Stimulated activated effector memory CD8-positive, alpha-beta T cell treated with anti-CD3 and anti-CD28 coated beads, Interleukin-12 subunit alpha, Interleukin-12 subunit beta, amount 100 ng/mL, for 72 hours (primary cell): ENCODE measurements at regions not wholly inside any gene's neighbourhood (a gene's known extent, or its start where the extent isn't known, plus 50 kb on each side); places are given as distances from the start of the nearest gene placed in this dataset.
A peak's percentile ranks its signal among the peaks of the same experiment; 100 is the strongest.

ENCODE experiments used
- ATAC-seq: fragments of 150-1000 bp; cut with Tn5 transposase; 2 replicates; pipeline ENCODE4 v1.10.0; 2021
- DNase-seq, 2 donors: peaks; one replicate each; pipeline ENCODE4 v3.0.0; 2021 to 2022; ENCODE audit warnings: low spot score in 2 of 2
- H3K27ac Mint-ChIP-seq: one replicate; pipeline ENCODE4 v1.8.0; 2022; ENCODE audit warnings: mild to moderate bottlenecking, mixed read lengths
- H3K36me3 Mint-ChIP-seq: one replicate; pipeline ENCODE4 v1.8.0; 2022; ENCODE audit warnings: mild to moderate bottlenecking, mixed read lengths
- H3K4me1 Mint-ChIP-seq: one replicate; pipeline ENCODE4 v1.8.0; 2022; ENCODE audit warnings: mixed read lengths
- H3K4me3 Mint-ChIP-seq: one replicate; pipeline ENCODE4 v1.8.0; 2022; ENCODE audit warnings: mild to moderate bottlenecking, mixed read lengths
- H3K9me3 Mint-ChIP-seq: one replicate; pipeline ENCODE4 v1.8.0; 2022; ENCODE audit warnings: mixed read lengths

DNA sequence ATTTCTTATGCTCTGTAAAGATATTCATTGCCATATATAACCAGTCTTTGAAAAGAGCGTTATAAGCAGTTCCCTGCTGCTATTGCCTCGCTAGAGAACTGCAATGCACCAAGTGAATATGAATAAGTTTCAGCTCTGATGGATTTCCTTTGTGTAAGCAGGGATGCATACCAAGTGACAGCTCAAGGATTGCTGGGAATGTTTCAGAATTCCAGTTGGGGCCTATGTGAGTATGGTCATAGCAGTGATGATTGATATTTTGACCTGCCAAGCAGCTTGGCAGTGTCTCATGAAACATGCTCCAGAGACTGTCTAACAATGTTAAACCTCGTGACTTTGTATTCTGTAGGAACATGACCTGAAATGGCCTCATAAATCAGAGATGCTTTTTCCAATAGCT is 312.6 kb downstream of the C11orf87 start:
- H3K4me3 Mint-ChIP-seq, result no peak overlapping the region
- H3K9me3 Mint-ChIP-seq, result no peaks in the 10 kb centered on the region
- no peak for DNase-seq
- no peak overlapping the region for H3K27ac Mint-ChIP-seq
- no peaks in the 10 kb centered on the region for H3K36me3 Mint-ChIP-seq
- no peak for ATAC-seq
- H3K4me1 Mint-ChIP-seq, result no peaks in the 10 kb centered on the region

DNA sequence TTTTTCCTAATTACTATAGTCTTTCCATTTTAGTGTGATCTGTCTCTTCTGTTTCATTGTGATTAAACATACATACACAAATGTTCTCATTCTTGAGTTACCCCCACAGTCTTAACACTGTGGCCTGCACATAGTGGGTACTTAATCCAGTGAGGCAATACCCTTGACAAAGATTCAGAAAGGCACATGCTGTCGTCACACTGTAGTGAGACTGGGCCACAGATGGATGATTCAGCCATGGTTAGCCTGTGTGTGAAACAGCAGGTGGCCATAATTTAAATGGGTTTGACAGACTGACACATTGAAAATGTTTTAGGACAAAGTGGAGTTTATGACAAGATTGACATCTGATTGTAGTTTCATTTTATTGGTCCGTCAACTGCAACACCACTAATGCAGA is 313.1 kb downstream of the C11orf87 start:
- no peak for ATAC-seq
- no peaks in the 10 kb centered on the region for H3K36me3 Mint-ChIP-seq
- DNase-seq, result no peak
- H3K4me3 Mint-ChIP-seq, result no peak overlapping the region
- no peaks in the 10 kb centered on the region for H3K4me1 Mint-ChIP-seq
- no peak overlapping the region for H3K27ac Mint-ChIP-seq
- H3K9me3 Mint-ChIP-seq, result no peaks in the 10 kb centered on the region

DNA sequence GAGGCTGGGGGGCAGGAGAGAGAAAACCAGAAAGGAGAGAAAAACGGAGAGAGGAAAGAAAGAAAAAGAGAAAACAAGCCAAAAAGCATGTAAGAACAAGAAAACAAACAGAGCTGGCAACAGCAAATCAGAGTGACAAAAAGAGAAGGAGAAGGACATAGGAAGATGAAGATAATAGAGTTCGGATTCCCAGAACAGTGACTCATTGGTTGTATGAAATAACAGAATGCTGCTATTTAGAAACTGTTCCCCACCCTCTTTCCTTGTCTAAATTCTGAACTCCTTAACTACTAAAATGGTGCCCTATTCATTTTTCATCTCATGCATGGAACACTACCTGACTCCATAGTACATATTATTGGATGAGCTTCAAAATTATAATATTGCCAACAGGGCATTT is 317.4 kb downstream of the C11orf87 start:
- Mint-ChIP-seq H3K36me3 (no peaks in the 10 kb centered on the region), H3K9me3 (no peaks in the 10 kb centered on the region), H3K4me1 (no peaks in the 10 kb centered on the region), H3K27ac (no peak overlapping the region), H3K4me3 (no peak overlapping the region)
- no peak for DNase-seq
- ATAC-seq, result no peak

DNA sequence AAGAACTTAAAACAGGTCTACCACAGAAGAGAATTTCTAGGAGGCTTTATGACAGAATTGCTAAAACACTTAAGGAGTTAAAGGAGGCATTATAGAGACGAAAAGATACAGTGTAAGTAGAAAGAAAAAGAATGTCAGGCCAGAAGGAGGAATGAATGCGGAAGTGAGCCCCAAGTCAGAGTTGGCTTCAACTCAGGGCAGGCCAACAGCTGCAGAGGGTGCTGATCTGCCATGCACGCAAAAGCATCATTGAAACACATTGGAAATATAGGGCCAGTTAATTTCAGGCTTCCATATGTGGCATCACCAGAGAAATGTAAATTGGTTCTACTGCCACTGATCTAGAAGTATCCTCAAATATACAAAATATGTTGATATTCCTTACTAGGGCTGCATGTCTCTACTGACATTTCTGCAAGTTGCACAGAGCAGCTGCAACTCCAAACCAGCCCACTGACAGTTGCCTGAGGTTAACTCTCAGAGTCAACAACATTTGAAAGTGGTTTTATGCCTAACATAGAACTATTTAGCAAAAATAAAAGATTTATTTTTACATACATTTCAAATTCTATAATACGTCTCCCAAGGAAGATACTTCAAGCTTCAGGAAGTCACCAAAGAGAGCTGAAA is 324.1 kb downstream of the C11orf87 start:
- no peak for ATAC-seq
- no peak overlapping the region for H3K4me3 Mint-ChIP-seq

DNA sequence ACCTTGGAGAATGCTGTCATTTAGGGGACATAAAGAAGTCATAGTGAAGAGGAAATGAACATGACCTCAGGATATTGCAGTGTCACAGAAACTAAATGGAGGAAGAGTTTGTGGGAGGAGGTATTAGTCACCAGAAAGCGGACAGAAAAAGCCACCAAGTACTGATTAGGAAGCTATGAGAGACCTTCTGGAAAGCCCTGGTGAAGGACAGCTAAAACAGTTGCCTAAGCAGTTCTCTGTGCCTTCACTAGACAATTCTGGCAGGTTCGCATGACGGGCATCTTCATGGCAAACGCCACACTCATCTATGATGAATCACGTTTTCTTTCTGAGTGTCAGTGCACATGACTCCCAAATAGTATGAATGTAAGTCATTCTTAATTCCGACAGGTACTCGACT is 325.8 kb downstream of the C11orf87 start:
- ATAC-seq (peak; percentile 24), DNase-seq (no peak)
- H3K9me3 Mint-ChIP-seq, result no peaks in the 10 kb centered on the region
- no peaks in the 10 kb centered on the region for H3K36me3 Mint-ChIP-seq
- H3K27ac Mint-ChIP-seq, result no peak overlapping the region
- H3K4me1 Mint-ChIP-seq, result no peaks in the 10 kb centered on the region
- no peak overlapping the region for H3K4me3 Mint-ChIP-seq

More for the DNA sequence above, 324.1 kb downstream of the C11orf87 start:
- no peak overlapping the region for H3K27ac Mint-ChIP-seq
- no peaks in the 10 kb centered on the region for H3K36me3 Mint-ChIP-seq
- no peaks in the 10 kb centered on the region for H3K9me3 Mint-ChIP-seq
- no peak for DNase-seq
- H3K4me1 Mint-ChIP-seq, result no peaks in the 10 kb centered on the region

DNA sequence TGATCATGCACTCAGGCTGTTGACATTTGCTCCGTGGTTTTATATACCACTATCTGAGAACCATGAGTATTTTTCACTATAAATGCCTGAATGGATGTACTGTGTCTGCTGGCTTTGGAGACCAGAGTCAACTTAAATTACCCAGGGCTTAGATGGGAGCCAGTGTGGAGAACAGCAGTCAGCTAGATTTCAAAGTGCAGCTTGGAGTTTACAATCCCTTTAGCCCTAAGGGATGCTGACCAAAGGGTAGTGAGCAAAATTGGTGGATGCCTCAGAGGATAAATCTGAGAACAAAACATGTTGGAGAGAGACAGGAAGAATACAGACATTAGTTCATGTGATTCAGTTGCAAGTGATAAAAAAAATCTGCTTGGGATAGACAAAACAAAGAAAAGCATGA is 327.5 kb downstream of the C11orf87 start:
- DNase-seq (no peak), ATAC-seq (no peak)
- Mint-ChIP-seq H3K9me3 (no peaks in the 10 kb centered on the region), H3K4me1 (no peaks in the 10 kb centered on the region), H3K27ac (no peak overlapping the region), H3K4me3 (no peak overlapping the region), H3K36me3 (no peaks in the 10 kb centered on the region)

DNA sequence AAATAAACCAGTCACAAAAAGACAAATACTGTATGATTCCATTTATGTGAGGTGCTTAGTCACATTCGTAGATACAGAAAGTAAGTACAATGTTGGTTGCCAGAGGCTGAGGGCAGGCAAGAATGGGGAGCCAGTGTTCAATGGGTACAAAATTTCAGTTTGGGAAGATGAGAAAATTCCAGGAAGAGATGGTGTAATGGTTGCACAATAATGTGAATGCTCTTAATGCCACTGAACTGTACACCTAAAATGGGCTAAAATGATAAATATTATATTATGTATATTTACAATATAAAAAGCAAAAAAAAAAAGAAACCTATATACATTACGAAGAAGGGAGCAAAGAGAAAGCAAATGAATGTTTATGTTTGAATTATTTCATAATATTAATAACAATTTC is 329.0 kb downstream of the C11orf87 start:
- H3K27ac Mint-ChIP-seq, result no peak overlapping the region
- H3K36me3 Mint-ChIP-seq, result no peaks in the 10 kb centered on the region
- H3K9me3 Mint-ChIP-seq, result no peaks in the 10 kb centered on the region
- H3K4me1 Mint-ChIP-seq, result no peaks in the 10 kb centered on the region
- no peak overlapping the region for H3K4me3 Mint-ChIP-seq
- DNase-seq, result no peak
- ATAC-seq, result no peak

DNA sequence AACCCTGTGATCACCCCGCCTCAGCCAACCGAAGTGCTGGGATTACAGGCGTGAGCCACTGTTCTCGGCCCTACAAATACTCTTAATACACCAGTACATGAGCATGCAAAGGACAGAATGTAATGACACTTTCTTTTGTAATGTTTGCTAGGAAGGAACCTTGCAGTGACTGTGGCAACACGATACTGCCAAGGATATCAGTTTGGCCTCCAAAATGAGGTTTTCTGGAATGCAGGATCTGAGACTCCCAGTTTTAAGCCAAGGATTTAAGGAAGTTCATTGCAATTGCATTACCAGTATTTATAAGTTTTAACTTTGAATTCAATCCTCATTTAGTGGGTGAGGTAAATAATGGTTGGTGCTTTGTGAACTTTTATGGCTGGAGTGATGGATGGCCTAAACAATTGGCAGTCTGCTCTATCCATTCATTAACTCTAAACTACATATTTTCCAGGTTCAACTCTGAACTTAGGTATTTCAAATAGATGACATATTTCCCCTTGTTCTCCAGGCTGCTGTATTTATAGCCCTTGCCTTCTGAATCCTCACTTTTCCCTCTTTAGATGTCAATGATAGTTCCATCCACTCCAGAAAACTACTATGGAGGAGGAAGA is 330.3 kb downstream of the C11orf87 start:
- Mint-ChIP-seq H3K9me3 (no peaks in the 10 kb centered on the region), H3K36me3 (no peaks in the 10 kb centered on the region), H3K27ac (no peak overlapping the region), H3K4me1 (no peaks in the 10 kb centered on the region), H3K4me3 (no peak overlapping the region)
- ATAC-seq (no peak), DNase-seq (no peak)

DNA sequence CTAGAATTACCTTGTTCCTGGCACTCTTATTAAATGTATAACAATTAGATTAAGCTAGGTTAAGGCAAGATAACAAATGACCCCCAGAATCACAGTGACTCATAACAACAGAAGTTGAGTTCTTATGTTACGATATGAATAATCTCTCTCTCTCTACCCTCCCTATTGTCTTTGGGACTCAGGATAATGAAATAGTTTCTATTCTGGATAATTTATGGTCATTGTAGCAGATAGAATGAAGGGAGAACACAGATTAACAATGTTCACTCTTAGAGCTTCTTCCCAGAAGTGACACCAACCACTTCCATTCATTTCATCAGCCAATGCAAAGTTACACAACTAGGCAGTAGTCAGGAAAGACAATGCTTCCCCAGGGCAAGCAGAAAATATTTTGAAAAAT is 334.5 kb downstream of the C11orf87 start:
- H3K36me3 Mint-ChIP-seq, result no peaks in the 10 kb centered on the region
- H3K9me3 Mint-ChIP-seq, result no peaks in the 10 kb centered on the region
- H3K4me1 Mint-ChIP-seq, result no peaks in the 10 kb centered on the region
- ATAC-seq, result no peak
- no peak overlapping the region for H3K4me3 Mint-ChIP-seq
- no peak for DNase-seq
- H3K27ac Mint-ChIP-seq, result no peak overlapping the region

DNA sequence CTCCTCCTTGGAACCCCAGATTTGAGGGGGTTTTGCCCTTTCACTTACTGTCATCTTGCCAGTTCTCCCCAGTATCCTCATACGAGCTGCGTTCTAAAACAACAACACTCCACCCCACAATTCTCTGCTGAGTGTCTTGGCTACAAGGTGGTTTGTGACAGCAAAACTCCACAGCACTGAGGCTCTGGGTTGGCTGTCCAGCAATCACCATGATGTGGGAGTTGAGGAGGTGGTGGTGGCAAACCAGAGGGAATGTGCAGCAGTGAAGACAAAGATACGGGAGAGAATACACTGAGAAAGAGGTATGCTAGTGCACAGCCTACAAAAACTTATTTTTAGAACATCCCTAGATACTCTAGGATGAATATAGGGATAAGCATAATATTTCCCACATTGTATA is 335.0 kb downstream of the C11orf87 start:
- H3K27ac Mint-ChIP-seq, result no peak overlapping the region
- no peaks in the 10 kb centered on the region for H3K36me3 Mint-ChIP-seq
- no peak overlapping the region for H3K4me3 Mint-ChIP-seq
- no peaks in the 10 kb centered on the region for H3K9me3 Mint-ChIP-seq
- H3K4me1 Mint-ChIP-seq, result no peaks in the 10 kb centered on the region
- DNase-seq (no peak), ATAC-seq (no peak)

DNA sequence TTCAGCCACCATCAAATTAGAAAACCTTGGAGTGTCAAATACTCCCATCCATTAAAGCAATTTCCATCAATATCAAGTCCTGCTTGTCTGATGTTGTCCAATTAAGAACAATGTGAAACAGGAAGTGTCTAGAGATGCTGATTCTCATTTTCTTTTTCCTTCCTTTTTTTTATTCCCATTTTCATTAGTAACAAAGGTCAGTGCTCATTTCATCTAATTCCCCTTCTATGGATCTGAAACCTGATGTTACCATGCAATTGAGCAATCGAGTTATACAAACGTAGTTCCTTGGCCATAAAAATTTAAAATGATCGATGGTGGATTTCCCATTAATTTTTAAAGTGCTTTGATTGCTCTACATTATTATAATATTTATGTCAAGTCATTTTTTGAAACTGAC is 330.6 kb upstream of the ZC3H12C start:
- Mint-ChIP-seq H3K27ac (no peak overlapping the region), H3K9me3 (no peaks in the 10 kb centered on the region), H3K4me1 (no peaks in the 10 kb centered on the region), H3K4me3 (no peak overlapping the region), H3K36me3 (no peaks in the 10 kb centered on the region)
- DNase-seq, result no peak
- ATAC-seq, result no peak

DNA sequence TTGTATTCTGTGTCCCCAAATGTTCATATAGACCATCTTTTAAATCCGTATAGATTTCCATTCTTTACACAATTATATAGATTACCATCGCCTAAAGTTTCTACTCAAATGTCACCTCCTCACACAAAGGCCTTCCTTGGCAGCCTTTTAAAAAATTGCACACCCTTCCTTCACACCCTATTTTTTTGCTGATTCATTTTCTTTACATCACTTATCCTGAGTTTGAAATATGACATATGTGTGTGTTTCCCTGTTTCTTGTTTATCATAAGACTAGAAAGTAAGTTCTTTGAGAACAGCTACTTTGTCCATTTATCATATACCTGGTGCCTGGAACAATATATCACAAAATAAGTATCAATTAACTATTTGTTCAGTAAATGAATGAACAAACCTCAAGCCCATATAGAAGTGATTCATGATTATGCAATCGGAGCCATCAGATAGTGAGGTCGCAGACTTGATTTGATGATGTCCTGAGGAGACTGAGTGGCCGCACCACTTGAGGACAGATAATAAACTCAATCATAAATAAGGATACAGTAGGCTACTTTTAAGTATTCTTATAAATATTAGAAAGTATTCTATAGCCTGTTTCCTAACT is 327.4 kb upstream of the ZC3H12C start:
- Mint-ChIP-seq H3K36me3 (no peaks in the 10 kb centered on the region), H3K27ac (no peak overlapping the region), H3K4me3 (no peak overlapping the region), H3K9me3 (no peaks in the 10 kb centered on the region), H3K4me1 (no peaks in the 10 kb centered on the region)
- DNase-seq (no peak), ATAC-seq (no peak)

DNA sequence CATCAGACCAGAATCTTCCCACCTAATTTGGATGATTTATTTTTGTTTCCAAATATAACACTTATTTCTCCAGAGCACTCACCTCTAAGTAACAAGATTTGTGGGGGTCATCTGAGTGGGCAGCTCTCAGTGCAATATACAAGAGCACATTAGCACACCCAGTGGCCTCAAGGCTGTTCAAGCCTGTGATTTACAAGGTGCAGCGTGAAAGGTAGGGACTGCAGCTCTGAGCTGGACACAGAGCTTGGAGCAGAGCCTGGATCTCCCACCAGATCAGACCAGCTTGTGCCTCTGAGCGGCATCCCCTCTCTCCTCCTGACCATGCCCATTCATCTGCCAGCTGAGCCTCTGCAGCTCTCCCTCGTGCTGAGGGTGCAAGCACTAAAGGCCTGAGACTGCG is 323.3 kb upstream of the ZC3H12C start:
- Mint-ChIP-seq H3K4me3 (no peak overlapping the region), H3K27ac (no peak overlapping the region), H3K4me1 (no peaks in the 10 kb centered on the region), H3K9me3 (no peaks in the 10 kb centered on the region), H3K36me3 (no peaks in the 10 kb centered on the region)
- no peak for DNase-seq
- no peak for ATAC-seq

DNA sequence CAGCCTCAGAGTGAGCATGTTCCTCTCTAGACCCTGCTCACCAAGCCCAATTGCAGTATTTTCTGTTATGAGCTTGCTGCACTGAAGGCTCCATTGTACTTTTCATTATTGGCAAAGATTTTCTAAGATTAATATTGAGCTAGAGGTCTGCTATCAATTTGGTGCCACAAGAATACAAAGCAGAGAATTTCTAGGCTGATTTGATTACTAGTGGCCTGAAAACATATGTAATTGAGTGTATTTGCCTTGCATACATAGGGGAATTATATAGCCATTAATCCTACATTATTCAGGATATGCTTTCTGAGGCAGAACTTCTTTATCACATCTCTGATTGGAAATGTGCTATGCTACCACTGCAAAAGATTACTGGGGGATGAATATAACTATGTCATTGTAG is 322.9 kb upstream of the ZC3H12C start:
- ATAC-seq (no peak), DNase-seq (no peak)
- no peaks in the 10 kb centered on the region for H3K36me3 Mint-ChIP-seq
- no peak overlapping the region for H3K4me3 Mint-ChIP-seq
- no peaks in the 10 kb centered on the region for H3K4me1 Mint-ChIP-seq
- no peaks in the 10 kb centered on the region for H3K9me3 Mint-ChIP-seq
- no peak overlapping the region for H3K27ac Mint-ChIP-seq

DNA sequence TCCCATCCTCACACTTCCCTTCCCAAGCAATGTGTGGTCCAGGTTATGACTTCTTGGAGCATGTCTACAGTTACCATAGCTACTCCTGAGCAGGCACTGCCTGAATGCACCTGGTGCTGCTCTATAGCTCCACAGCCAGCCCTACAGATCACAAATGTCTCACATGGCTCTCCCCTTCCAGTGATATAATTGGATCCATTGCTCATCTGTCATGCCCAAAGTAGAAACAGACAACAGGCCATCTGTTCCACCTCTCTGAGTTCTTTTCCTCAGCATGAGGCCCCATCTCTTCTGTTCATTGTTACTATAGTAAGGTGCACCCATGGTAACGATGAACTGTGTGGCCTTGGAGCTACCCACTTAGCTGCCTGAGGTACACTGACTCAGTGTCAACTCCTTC is 320.3 kb upstream of the ZC3H12C start:
- no peaks in the 10 kb centered on the region for H3K4me1 Mint-ChIP-seq
- DNase-seq (no peak), ATAC-seq (peak; percentile 26)
- H3K9me3 Mint-ChIP-seq, result no peaks in the 10 kb centered on the region
- H3K36me3 Mint-ChIP-seq, result no peaks in the 10 kb centered on the region
- no peak overlapping the region for H3K4me3 Mint-ChIP-seq
- H3K27ac Mint-ChIP-seq, result no peak overlapping the region

DNA sequence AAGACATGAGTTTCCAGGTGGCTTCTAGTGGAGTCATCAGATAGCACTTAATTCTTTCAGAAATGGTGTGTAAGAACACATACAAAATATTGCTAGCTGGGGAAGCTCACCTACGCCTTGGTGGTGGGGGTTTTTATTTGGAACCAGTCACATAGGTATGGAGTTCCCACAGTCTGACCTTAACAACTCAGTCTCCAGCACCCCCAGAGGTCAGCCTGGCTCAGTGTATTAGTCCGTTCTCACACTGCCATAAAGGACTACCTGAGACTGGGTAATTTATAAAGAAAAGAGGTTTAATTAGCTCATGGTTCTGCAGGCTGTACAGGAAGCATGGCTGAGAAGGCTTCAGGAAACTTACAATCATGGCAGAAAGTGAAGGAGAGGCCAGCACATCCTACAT is 317.5 kb upstream of the ZC3H12C start:
- DNase-seq (no peak), ATAC-seq (no peak)
- H3K4me1 Mint-ChIP-seq, result no peaks in the 10 kb centered on the region
- H3K9me3 Mint-ChIP-seq, result peaks cover 2% of the 10 kb centered on the region
- H3K36me3 Mint-ChIP-seq, result no peaks in the 10 kb centered on the region
- H3K4me3 Mint-ChIP-seq, result no peak overlapping the region
- H3K27ac Mint-ChIP-seq, result no peak overlapping the region
